ENCODE measurements at regions not wholly inside any gene's neighbourhood (a gene's known extent, or its start where the extent isn't known, plus 50 kb on each side); places are given as distances from the start of the nearest gene placed in this dataset.
"Not testable (repeated sequence)": the region's sequence is repeated elsewhere in the genome, so short reads cannot be mapped to it uniquely, and the experiment has no call there.

DNA sequence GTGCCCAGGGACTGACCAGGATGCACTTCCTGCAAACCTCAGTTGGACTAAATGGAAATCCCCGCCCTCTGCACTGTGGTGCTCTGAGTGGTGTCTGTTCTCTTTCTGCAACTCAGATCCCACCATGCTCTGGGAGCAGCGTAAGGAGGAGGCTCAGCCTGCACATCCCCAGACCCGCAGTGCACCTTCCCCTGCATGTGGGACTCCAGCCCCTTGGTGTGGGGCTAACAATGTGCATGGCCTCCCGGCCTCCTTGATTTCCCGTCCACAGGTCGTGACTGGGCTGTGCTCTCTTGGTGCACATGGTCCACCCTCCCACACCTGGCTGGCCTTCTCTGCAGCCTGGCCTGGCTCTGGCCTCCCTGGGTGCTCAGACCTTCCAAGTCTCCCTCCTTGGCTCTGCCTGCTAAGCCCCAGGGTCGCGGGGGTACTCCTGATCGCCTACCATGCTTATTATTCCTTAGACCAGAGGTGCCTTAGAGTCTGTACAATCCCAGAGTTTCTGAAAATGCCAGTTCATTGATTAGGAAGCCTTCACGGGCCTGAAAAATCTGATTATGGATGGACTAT lies 397.5 kb downstream of the IRX2 start:
- DNase-seq (ENCODE audit: extremely low spot score, unreplicated experiment), result no peak
- no peak for TF ChIP-seq CTCF (IDR thresholded peaks at IDR 0.05)
- Mint-ChIP-seq H3K4me1 (ENCODE audit: unreplicated experiment) (no peaks in the 10 kb centered on the region), H3K27ac (ENCODE audit: unreplicated experiment) (no peak overlapping the region), H3K9me3 (ENCODE audit: unreplicated experiment) (peaks cover 48% of the 10 kb centered on the region), H3K36me3 (ENCODE audit: unreplicated experiment) (no peaks in the 10 kb centered on the region), H3K27me3 (ENCODE audit: unreplicated experiment) (no peaks in the 10 kb centered on the region), H3K4me3 (ENCODE audit: unreplicated experiment) (no peak overlapping the region)

- Mint-ChIP-seq H3K4me3 (ENCODE audit: unreplicated experiment) (no peak overlapping the region), H3K36me3 (ENCODE audit: unreplicated experiment) (no peaks in the 10 kb centered on the region), H3K27ac (ENCODE audit: unreplicated experiment) (no peak overlapping the region), H3K9me3 (ENCODE audit: unreplicated experiment) (peaks cover 43% of the 10 kb centered on the region), H3K4me1 (ENCODE audit: unreplicated experiment) (no peaks in the 10 kb centered on the region), H3K27me3 (ENCODE audit: unreplicated experiment) (no peaks in the 10 kb centered on the region)
- TF ChIP-seq CTCF (IDR thresholded peaks at IDR 0.05), result no peak
- no peak for DNase-seq (ENCODE audit: extremely low spot score, unreplicated experiment)
Measured at GRCh38 chr5:2353211-2353610, 398.3 kb downstream of the IRX2 start.

- Mint-ChIP-seq H3K27me3 (ENCODE audit: unreplicated experiment) (no peaks in the 10 kb centered on the region), H3K4me1 (ENCODE audit: unreplicated experiment) (no peaks in the 10 kb centered on the region), H3K4me3 (ENCODE audit: unreplicated experiment) (no peak overlapping the region), H3K36me3 (ENCODE audit: unreplicated experiment) (no peaks in the 10 kb centered on the region), H3K27ac (ENCODE audit: unreplicated experiment) (no peak overlapping the region), H3K9me3 (ENCODE audit: unreplicated experiment) (peaks cover 48% of the 10 kb centered on the region)
- TF ChIP-seq CTCF (IDR thresholded peaks at IDR 0.05), result no peak
- DNase-seq (ENCODE audit: extremely low spot score, unreplicated experiment), result no peak
Measured at GRCh38 chr5:2352101-2352861, 399.2 kb downstream of the IRX2 start.

- not testable (repeated sequence) for H3K4me1 Mint-ChIP-seq (ENCODE audit: unreplicated experiment); H3K4me3 Mint-ChIP-seq (ENCODE audit: unreplicated experiment); H3K36me3 Mint-ChIP-seq (ENCODE audit: unreplicated experiment); DNase-seq (ENCODE audit: extremely low spot score, unreplicated experiment); H3K27me3 Mint-ChIP-seq (ENCODE audit: unreplicated experiment); H3K27ac Mint-ChIP-seq (ENCODE audit: unreplicated experiment)
- peaks cover 44% of the 10 kb centered on the region for H3K9me3 Mint-ChIP-seq (ENCODE audit: unreplicated experiment)
Measured at GRCh38 chr5:2349768-2350167, 401.7 kb downstream of the IRX2 start.

GRCh38 chr5:2338686-2339085 lies 412.8 kb downstream of the IRX2 start:
- Mint-ChIP-seq H3K4me3 (ENCODE audit: unreplicated experiment) (no peak overlapping the region), H3K4me1 (ENCODE audit: unreplicated experiment) (no peaks in the 10 kb centered on the region), H3K27ac (ENCODE audit: unreplicated experiment) (no peak overlapping the region), H3K9me3 (ENCODE audit: unreplicated experiment) (peaks cover 31% of the 10 kb centered on the region), H3K36me3 (ENCODE audit: unreplicated experiment) (no peaks in the 10 kb centered on the region), H3K27me3 (ENCODE audit: unreplicated experiment) (no peaks in the 10 kb centered on the region)
- no peak for TF ChIP-seq CTCF (IDR thresholded peaks at IDR 0.05)
- no peak for DNase-seq (ENCODE audit: extremely low spot score, unreplicated experiment)
